ENCODE measurements at regions not wholly inside any gene's neighbourhood (a gene's known extent, or its start where the extent isn't known, plus 50 kb on each side); places are given as distances from the start of the nearest gene placed in this dataset.

DNA sequence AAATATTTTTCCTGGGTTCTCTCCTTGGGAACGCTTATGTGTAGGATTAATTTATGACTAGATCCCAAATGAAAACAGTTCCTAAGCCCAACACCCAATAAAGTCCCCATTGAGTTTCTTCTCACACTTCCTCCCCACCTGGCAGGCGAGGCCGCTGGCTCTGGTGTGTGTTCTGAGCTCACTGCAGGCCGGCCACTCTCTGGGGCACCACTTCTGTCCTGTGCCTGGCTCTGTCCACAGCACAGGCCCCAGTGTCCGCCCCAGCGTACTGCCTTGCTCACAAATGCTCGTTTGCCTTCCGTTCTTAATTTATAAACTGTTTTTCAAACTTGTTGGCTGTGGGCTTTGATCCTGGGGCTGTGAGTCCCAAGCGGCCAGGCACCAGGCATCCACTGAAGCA lies 90.6 kb downstream of the TLR5 start:
- no peaks in the 10 kb centered on the region for H3K9me3 Mint-ChIP-seq
- WGBS (ENCODE audit: insufficient coverage): 89% methylated on average over 8 of the region's 9 CpGs
- H3K4me3 Mint-ChIP-seq: no peak overlapping the region
- TF ChIP-seq, protein P1, sequence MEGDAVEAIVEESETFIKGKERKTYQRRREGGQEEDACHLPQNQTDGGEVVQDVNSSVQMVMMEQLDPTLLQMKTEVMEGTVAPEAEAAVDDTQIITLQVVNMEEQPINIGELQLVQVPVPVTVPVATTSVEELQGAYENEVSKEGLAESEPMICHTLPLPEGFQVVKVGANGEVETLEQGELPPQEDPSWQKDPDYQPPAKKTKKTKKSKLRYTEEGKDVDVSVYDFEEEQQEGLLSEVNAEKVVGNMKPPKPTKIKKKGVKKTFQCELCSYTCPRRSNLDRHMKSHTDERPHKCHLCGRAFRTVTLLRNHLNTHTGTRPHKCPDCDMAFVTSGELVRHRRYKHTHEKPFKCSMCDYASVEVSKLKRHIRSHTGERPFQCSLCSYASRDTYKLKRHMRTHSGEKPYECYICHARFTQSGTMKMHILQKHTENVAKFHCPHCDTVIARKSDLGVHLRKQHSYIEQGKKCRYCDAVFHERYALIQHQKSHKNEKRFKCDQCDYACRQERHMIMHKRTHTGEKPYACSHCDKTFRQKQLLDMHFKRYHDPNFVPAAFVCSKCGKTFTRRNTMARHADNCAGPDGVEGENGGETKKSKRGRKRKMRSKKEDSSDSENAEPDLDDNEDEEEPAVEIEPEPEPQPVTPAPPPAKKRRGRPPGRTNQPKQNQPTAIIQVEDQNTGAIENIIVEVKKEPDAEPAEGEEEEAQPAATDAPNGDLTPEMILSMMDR (IDR thresholded peaks at IDR 0.05): no peak
- intact Hi-C loops (cut with micrococcal nuclease): no loop called here
- H3K4me1 Mint-ChIP-seq: no peaks in the 10 kb centered on the region
- H3K36me3 Mint-ChIP-seq: no peaks in the 10 kb centered on the region
- Histone ChIP-seq H3K9me3 (ENCODE audit: control insufficient read depth, insufficient read depth, low read length) (no peaks in the 10 kb centered on the region), H3K27me3 (ENCODE audit: control insufficient read depth, insufficient read depth, low read length) (no peaks in the 10 kb centered on the region), H3K4me3 (ENCODE audit: low read length) (no peak overlapping the region), H3K27ac (ENCODE audit: low read length) (no peak overlapping the region), H3K36me3 (ENCODE audit: control insufficient read depth, insufficient read depth, low read length) (no peaks in the 10 kb centered on the region), H3K4me1 (ENCODE audit: control insufficient read depth, insufficient read depth, low read length) (no peaks in the 10 kb centered on the region)
- ATAC-seq: no peak
- no peak overlapping the region for H3K27ac Mint-ChIP-seq
- no peak for DNase-seq
- peaks cover 4 to 6% of the 10 kb centered on the region in 2 donors for H3K27me3 Mint-ChIP-seq (ENCODE audit: low read depth in 2 of 2)

DNA sequence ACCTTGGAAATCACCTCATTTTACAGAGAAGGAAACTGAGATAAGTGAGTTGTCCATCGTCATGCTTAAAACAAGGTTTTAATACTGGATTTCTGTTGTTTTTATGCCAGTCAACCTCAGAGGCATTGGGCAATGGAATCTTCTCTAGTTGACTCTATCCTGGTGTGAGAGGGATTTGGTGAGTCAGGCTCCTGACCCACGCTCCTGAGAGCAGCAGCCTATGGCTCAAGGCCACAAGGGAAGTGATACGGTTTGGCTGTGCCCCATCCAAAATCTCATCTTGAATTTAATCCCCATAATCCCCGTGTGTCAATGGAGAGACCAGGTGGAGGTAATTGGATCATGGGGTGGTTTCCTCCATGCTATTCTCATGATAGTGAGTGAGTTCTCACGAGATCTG lies 90.1 kb downstream of the TLR5 start:
- Histone ChIP-seq H3K4me1 (ENCODE audit: control insufficient read depth, insufficient read depth, low read length) (no peaks in the 10 kb centered on the region), H3K36me3 (ENCODE audit: control insufficient read depth, insufficient read depth, low read length) (no peaks in the 10 kb centered on the region), H3K27me3 (ENCODE audit: control insufficient read depth, insufficient read depth, low read length) (no peaks in the 10 kb centered on the region), H3K4me3 (ENCODE audit: low read length) (no peak overlapping the region), H3K27ac (ENCODE audit: low read length) (no peak overlapping the region), H3K9me3 (ENCODE audit: control insufficient read depth, insufficient read depth, low read length) (no peaks in the 10 kb centered on the region)
- Mint-ChIP-seq H3K4me3 (no peak overlapping the region), H3K27ac (no peak overlapping the region), H3K27me3 (ENCODE audit: low read depth in 2 of 2) (peaks cover 4 to 6% of the 10 kb centered on the region in 2 donors), H3K9me3 (no peaks in the 10 kb centered on the region), H3K4me1 (no peaks in the 10 kb centered on the region), H3K36me3 (no peaks in the 10 kb centered on the region)
- TF ChIP-seq, protein P1 (IDR thresholded peaks at IDR 0.05): no peak
- no peak for ATAC-seq
- WGBS (ENCODE audit: insufficient coverage): 72% methylated on average over 4 of the region's 5 CpGs
- intact Hi-C loops (cut with micrococcal nuclease): no loop called here
- no peak for DNase-seq

DNA sequence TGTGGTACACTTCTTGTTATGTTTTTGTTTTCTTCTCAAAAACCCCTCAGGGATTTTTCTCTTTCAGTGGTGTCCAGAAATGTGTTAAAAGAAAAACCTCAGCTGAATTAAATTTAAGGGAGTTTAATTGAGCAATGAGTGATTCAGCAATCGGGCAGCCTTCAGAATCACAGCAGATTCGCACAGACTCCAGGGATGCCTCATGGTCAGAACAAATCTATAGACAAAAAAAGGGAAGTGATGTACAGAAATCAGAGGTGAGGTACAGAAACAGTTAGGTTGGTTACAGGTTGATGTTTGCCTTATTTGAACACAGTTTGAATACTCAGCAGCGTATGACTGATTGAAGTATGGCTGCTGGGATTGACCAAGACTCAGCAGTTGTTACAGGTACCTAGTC lies 86.2 kb downstream of the TLR5 start:
- no peaks in the 10 kb centered on the region for H3K36me3 Mint-ChIP-seq
- ATAC-seq: no peak

DNA sequence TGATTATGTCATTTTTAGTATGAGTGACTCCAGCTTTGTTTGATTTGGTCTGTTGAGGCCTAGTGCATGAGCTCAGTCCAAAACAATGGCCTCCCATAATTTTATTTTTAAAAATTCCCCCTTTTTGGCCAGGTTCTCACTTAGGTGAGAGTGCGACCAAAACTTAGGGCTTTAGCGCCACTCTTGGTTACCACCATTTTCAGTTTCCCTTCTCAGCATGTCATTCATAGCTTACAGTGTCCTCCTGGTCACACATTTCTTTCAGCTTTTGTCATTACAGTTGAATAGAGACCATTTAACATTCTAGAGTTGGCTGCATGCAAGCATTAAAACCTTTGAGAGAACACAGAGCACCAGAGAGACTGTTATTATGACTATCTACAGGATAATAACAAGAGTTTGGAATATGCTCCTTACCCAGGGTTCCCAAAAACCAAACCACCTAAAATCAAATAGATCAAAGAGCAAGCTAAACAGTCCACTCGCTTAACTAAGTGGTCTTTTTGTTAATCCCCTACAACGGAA lies 85.4 kb downstream of the TLR5 start:
- no peaks in the 10 kb centered on the region for H3K4me1 ChIP-seq (ENCODE audit: control insufficient read depth, insufficient read depth, low read length)
- 87% methylated on average over 4 of the region's 4 CpGs for WGBS (ENCODE audit: insufficient coverage)
- Mint-ChIP-seq H3K9me3 (no peaks in the 10 kb centered on the region), H3K27me3 (ENCODE audit: low read depth in 2 of 2) (peaks cover 2 to 10% of the 10 kb centered on the region in 2 donors), H3K36me3 (no peaks in the 10 kb centered on the region), H3K4me1 (no peaks in the 10 kb centered on the region), H3K4me3 (no peak overlapping the region), H3K27ac (no peak overlapping the region)
- DNase-seq (no peak), ATAC-seq (no peak)
- no peak overlapping the region for H3K4me3 ChIP-seq (ENCODE audit: low read length)
- no peak overlapping the region for H3K27ac ChIP-seq (ENCODE audit: low read length)
- no peaks in the 10 kb centered on the region for H3K36me3 ChIP-seq (ENCODE audit: control insufficient read depth, insufficient read depth, low read length)
- intact Hi-C loops (cut with micrococcal nuclease): no loop called here
- TF ChIP-seq, protein P1 (IDR thresholded peaks at IDR 0.05): no peak
- H3K27me3 ChIP-seq (ENCODE audit: control insufficient read depth, insufficient read depth, low read length): peaks cover 2% of the 10 kb centered on the region
- H3K9me3 ChIP-seq (ENCODE audit: control insufficient read depth, insufficient read depth, low read length): no peaks in the 10 kb centered on the region

More for the DNA sequence above, 86.2 kb downstream of the TLR5 start:
- H3K27me3 ChIP-seq (ENCODE audit: control insufficient read depth, insufficient read depth, low read length): peaks cover 2% of the 10 kb centered on the region
- DNase-seq: no peak
- H3K4me3 ChIP-seq (ENCODE audit: low read length): no peak overlapping the region
- H3K36me3 ChIP-seq (ENCODE audit: control insufficient read depth, insufficient read depth, low read length): no peaks in the 10 kb centered on the region
- no peak overlapping the region for H3K27ac ChIP-seq (ENCODE audit: low read length)
- H3K4me1 Mint-ChIP-seq: no peaks in the 10 kb centered on the region
- H3K9me3 Mint-ChIP-seq: no peaks in the 10 kb centered on the region
- intact Hi-C loops (cut with micrococcal nuclease): no loop called here
- TF ChIP-seq, protein P1 (IDR thresholded peaks at IDR 0.05): no peak
- H3K27me3 Mint-ChIP-seq (ENCODE audit: low read depth in 2 of 2): peaks cover 2 to 10% of the 10 kb centered on the region in 2 donors
- no peaks in the 10 kb centered on the region for H3K4me1 ChIP-seq (ENCODE audit: control insufficient read depth, insufficient read depth, low read length)
- no peaks in the 10 kb centered on the region for H3K9me3 ChIP-seq (ENCODE audit: control insufficient read depth, insufficient read depth, low read length)
- no peak overlapping the region for H3K4me3 Mint-ChIP-seq
- H3K27ac Mint-ChIP-seq: no peak overlapping the region
- 94% methylated on average over 3 of the region's 3 CpGs for WGBS (ENCODE audit: insufficient coverage)

All from natural killer cell (primary cell).